ENCODE measurements at regions not wholly inside any gene's neighbourhood (a gene's known extent, or its start where the extent isn't known, plus 50 kb on each side); places are given as distances from the start of the nearest gene placed in this dataset.

GRCh38 chr11:11757909-11758308 lies 83.9 kb upstream of the USP47 start:
- Histone ChIP-seq H4K20me1 (ENCODE audit: insufficient read depth, low read length) (no peaks in the 10 kb centered on the region), H2AFZ (replicated peaks; ENCODE audit: low read length, poor library complexity) (no peak overlapping the region), H4K5ac (ENCODE audit: low read depth, low read length) (no peak overlapping the region), H3K27ac (ENCODE audit: insufficient read depth, low read length) (no peak overlapping the region), H3K36me3 (ENCODE audit: control insufficient read depth, insufficient read depth, low read length) (no peaks in the 10 kb centered on the region), H2BK20ac (ENCODE audit: low read depth, low read length) (no peak overlapping the region), H3K79me1 (ENCODE audit: low read depth in 1 of 2, low read length in 2 of 2) (no peaks in the 10 kb centered on the region), H2BK15ac (ENCODE audit: low read depth, low read length) (no peak overlapping the region), H2AK9ac (replicated peaks; ENCODE audit: low read depth, low read length, poor library complexity) (no peak overlapping the region), H3K18ac (ENCODE audit: low read depth, low read length) (no peak overlapping the region), H3K27me3 (ENCODE audit: control insufficient read depth, insufficient read depth, low read length) (peaks cover 80% of the 10 kb centered on the region), H3K9me3 (ENCODE audit: control insufficient read depth, insufficient read depth, low read length) (no peaks in the 10 kb centered on the region), H3K4me3 (ENCODE audit: insufficient read depth, low read depth, low read length) (no peak overlapping the region), H4K8ac (ENCODE audit: low read depth in 2 of 2, low read length in 2 of 2) (no peak overlapping the region), H3K4me1 (ENCODE audit: control insufficient read depth, insufficient read depth, low read length) (no peaks in the 10 kb centered on the region), H3K14ac (replicated peaks; ENCODE audit: low read depth, low read length) (no peak overlapping the region), H3K56ac (ENCODE audit: extremely low read depth, insufficient read depth, low read length) (no peak overlapping the region), H3K23ac (ENCODE audit: low read depth, low read length) (no peak overlapping the region), H3K4ac (ENCODE audit: low read depth, low read length) (no peak overlapping the region), H2AK5ac (ENCODE audit: low read depth, low read length) (no peak overlapping the region), H4K91ac (ENCODE audit: insufficient read depth, low read depth, low read length) (no peak overlapping the region), H2BK120ac (ENCODE audit: low read depth, low read length) (no peak overlapping the region), H3K4me2 (ENCODE audit: low read depth, low read length) (no peak overlapping the region), H2BK5ac (ENCODE audit: low read depth, low read length, poor library complexity, severe bottlenecking) (no peak overlapping the region), H3K9ac (ENCODE audit: low read depth, low read length) (no peak overlapping the region), H3K9me1 (ENCODE audit: insufficient read depth, low read length) (no peaks in the 10 kb centered on the region)
- no peak for DNase-seq
- dilution Hi-C loops (cut with HindIII; ENCODE audit: low sequenced_read_pairs, unreplicated experiment): no loop called here
- TF ChIP-seq ELK1 (IDR thresholded peaks at IDR 0.05; ENCODE audit: borderline replicate concordance, low read depth, low read length) (no peak), USF2 (IDR thresholded peaks at IDR 0.05; ENCODE audit: low read depth, low read length) (no peak), POLR2A (IDR thresholded peaks at IDR 0.05; ENCODE audit: low read depth, low read length) (no peak), BHLHE40 (IDR thresholded peaks at IDR 0.05; ENCODE audit: low read depth, low read length) (no peak), RFX5 (IDR thresholded peaks at IDR 0.05; ENCODE audit: low read depth, low read length) (no peak), MAZ (IDR thresholded peaks at IDR 0.05; ENCODE audit: borderline replicate concordance, low read depth, low read length) (no peak), SMC3 (IDR thresholded peaks at IDR 0.05; ENCODE audit: low read depth, low read length) (no peak), RCOR1 (IDR thresholded peaks at IDR 0.05; ENCODE audit: insufficient replicate concordance, low read length) (no peak), MAFK (IDR thresholded peaks at IDR 0.05; ENCODE audit: low read depth, low read length) (no peak), CEBPB (IDR thresholded peaks at IDR 0.05; ENCODE audit: low read depth, low read length) (no peak), CTCF (conservative IDR thresholded peaks at IDR 0.05; ENCODE audit: low read depth, low read length) (no peak), FOS (IDR thresholded peaks at IDR 0.05; ENCODE audit: low read depth, low read length) (no peak), RAD21 (IDR thresholded peaks at IDR 0.05; ENCODE audit: low read length) (no peak), NFE2L2 (IDR thresholded peaks at IDR 0.05; ENCODE audit: low read depth, low read length) (no peak), CHD1 (IDR thresholded peaks at IDR 0.05; ENCODE audit: low read depth, low read length) (no peak), MXI1 (IDR thresholded peaks at IDR 0.05; ENCODE audit: borderline replicate concordance, low read depth, low read length) (no peak)
- BruUV-seq (replicated peaks): no TSS peak
- ChIA-PET POLR2A (ENCODE audit: unreplicated experiment) (no interaction called here), CTCF (no interaction called here)
- in situ Hi-C loops (cut with MboI; ENCODE audit: low sequenced_read_pairs): no loop called here
- 100% methylated on average over 1 of the region's 3 CpGs; no CpG with 5 or more reads in 1 of the 2 experiments for WGBS, 2 experiments (ENCODE audit: extremely low coverage in 2 of 2, insufficient read length in 1 of 2)
- ATAC-seq (ENCODE audit: low read depth): no peak
- intact Hi-C loops (cut with micrococcal nuclease): no loop called here

Measured in IMR-90 (cell line).